ENCODE measurements at regions not wholly inside any gene's neighbourhood (a gene's known extent, or its start where the extent isn't known, plus 50 kb on each side); places are given as distances from the start of the nearest gene placed in this dataset.

DNA sequence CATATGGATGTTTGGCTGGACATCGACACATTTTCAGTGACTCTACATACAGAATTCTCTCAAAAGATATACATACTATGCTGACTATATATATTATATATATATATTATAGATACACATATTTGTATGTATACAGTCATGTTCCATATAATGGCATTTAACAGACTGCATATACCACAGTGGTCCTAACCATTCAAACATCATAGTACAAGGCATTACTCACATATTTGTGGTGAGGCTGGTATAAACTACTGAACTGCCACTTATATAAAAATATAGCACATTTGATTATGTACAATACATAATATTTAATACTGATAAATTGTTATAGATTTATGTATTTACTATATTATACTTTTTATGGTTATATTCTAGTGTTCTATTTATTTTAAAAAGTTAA, 168.5 kb downstream of the IL15 start:
- Histone ChIP-seq H3K4me1 (ENCODE audit: control insufficient read depth, insufficient read depth, low read length) (peaks cover 6% of the 10 kb centered on the region), H3K4me2 (ENCODE audit: low read depth, low read length) (no peak overlapping the region), H3K9me3 (ENCODE audit: control insufficient read depth, insufficient read depth, low read length) (no peaks in the 10 kb centered on the region), H3K18ac (ENCODE audit: low read depth, low read length) (peak overlapping the region; percentile 18; the same call in 1 of the 2 replicates), H3K9me1 (ENCODE audit: insufficient read depth, low read length) (no peaks in the 10 kb centered on the region), H4K8ac (ENCODE audit: low read depth in 2 of 2, low read length in 2 of 2) (no peak overlapping the region), H3K27ac (ENCODE audit: insufficient read depth, low read length) (no peak overlapping the region), H3K27me3 (ENCODE audit: control insufficient read depth, insufficient read depth, low read length) (no peaks in the 10 kb centered on the region), H2AK9ac (replicated peaks; ENCODE audit: low read depth, low read length, poor library complexity) (no peak overlapping the region), H2BK15ac (ENCODE audit: low read depth, low read length) (no peak overlapping the region), H2AK5ac (ENCODE audit: low read depth, low read length) (no peak overlapping the region), H4K91ac (ENCODE audit: insufficient read depth, low read depth, low read length) (no peak overlapping the region), H2BK5ac (ENCODE audit: low read depth, low read length, poor library complexity, severe bottlenecking) (no peak overlapping the region), H2BK20ac (ENCODE audit: low read depth, low read length) (no peak overlapping the region), H3K36me3 (ENCODE audit: control insufficient read depth, insufficient read depth, low read length) (no peaks in the 10 kb centered on the region), H3K79me1 (ENCODE audit: low read depth in 1 of 2, low read length in 2 of 2) (no peaks in the 10 kb centered on the region), H2AFZ (replicated peaks; ENCODE audit: low read length, poor library complexity) (no peak overlapping the region), H4K5ac (ENCODE audit: low read depth, low read length) (no peak overlapping the region), H3K56ac (ENCODE audit: extremely low read depth, insufficient read depth, low read length) (no peak overlapping the region), H4K20me1 (ENCODE audit: insufficient read depth, low read length) (no peaks in the 10 kb centered on the region), H3K4me3 (ENCODE audit: insufficient read depth, low read depth, low read length) (no peak overlapping the region), H3K23ac (ENCODE audit: low read depth, low read length) (no peak overlapping the region), H3K9ac (ENCODE audit: low read depth, low read length) (no peak overlapping the region), H3K4ac (ENCODE audit: low read depth, low read length) (no peak overlapping the region), H3K14ac (replicated peaks; ENCODE audit: low read depth, low read length) (no peak overlapping the region), H2BK120ac (ENCODE audit: low read depth, low read length) (no peak overlapping the region)
- intact Hi-C loops (cut with micrococcal nuclease) (loop anchor here (10.0 kb wide), 1 partner anchor 460 kb away; no protein-coding TSS in a partner anchor), in situ Hi-C loops (cut with MboI; ENCODE audit: low sequenced_read_pairs) (no loop called here), dilution Hi-C loops (cut with HindIII; ENCODE audit: low sequenced_read_pairs, unreplicated experiment) (no loop called here)
- ChIA-PET CTCF (no interaction called here), POLR2A (ENCODE audit: unreplicated experiment) (interaction anchor here (0.7 kb wide), 1 partner anchor 38 kb away, joined by 3 read pairs; no protein-coding TSS in a partner anchor)
- no TSS peak for BruUV-seq (replicated peaks)
- TF ChIP-seq NFE2L2 (IDR thresholded peaks at IDR 0.05; ENCODE audit: low read depth, low read length) (no peak), FOS (IDR thresholded peaks at IDR 0.05; ENCODE audit: low read depth, low read length) (no peak), MAFK (IDR thresholded peaks at IDR 0.05; ENCODE audit: low read depth, low read length) (no peak), CEBPB (IDR thresholded peaks at IDR 0.05; ENCODE audit: low read depth, low read length) (no peak), POLR2A (IDR thresholded peaks at IDR 0.05; ENCODE audit: low read depth, low read length) (no peak), CHD1 (IDR thresholded peaks at IDR 0.05; ENCODE audit: low read depth, low read length) (no peak), RCOR1 (IDR thresholded peaks at IDR 0.05; ENCODE audit: insufficient replicate concordance, low read length) (no peak), BHLHE40 (IDR thresholded peaks at IDR 0.05; ENCODE audit: low read depth, low read length) (no peak), MAZ (IDR thresholded peaks at IDR 0.05; ENCODE audit: borderline replicate concordance, low read depth, low read length) (no peak), RAD21 (IDR thresholded peaks at IDR 0.05; ENCODE audit: low read length) (no peak), SMC3 (IDR thresholded peaks at IDR 0.05; ENCODE audit: low read depth, low read length) (no peak), RFX5 (IDR thresholded peaks at IDR 0.05; ENCODE audit: low read depth, low read length) (no peak)
- TF ChIP-seq, protein P1, sequence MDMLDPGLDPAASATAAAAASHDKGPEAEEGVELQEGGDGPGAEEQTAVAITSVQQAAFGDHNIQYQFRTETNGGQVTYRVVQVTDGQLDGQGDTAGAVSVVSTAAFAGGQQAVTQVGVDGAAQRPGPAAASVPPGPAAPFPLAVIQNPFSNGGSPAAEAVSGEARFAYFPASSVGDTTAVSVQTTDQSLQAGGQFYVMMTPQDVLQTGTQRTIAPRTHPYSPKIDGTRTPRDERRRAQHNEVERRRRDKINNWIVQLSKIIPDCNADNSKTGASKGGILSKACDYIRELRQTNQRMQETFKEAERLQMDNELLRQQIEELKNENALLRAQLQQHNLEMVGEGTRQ (IDR thresholded peaks at IDR 0.05; ENCODE audit: low read depth, low read length): no peak
- TF ChIP-seq, protein P2, sequence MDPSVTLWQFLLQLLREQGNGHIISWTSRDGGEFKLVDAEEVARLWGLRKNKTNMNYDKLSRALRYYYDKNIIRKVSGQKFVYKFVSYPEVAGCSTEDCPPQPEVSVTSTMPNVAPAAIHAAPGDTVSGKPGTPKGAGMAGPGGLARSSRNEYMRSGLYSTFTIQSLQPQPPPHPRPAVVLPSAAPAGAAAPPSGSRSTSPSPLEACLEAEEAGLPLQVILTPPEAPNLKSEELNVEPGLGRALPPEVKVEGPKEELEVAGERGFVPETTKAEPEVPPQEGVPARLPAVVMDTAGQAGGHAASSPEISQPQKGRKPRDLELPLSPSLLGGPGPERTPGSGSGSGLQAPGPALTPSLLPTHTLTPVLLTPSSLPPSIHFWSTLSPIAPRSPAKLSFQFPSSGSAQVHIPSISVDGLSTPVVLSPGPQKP (IDR thresholded peaks at IDR 0.05; ENCODE audit: borderline replicate concordance, low read depth, low read length): no peak
- TF ChIP-seq, protein P3, sequence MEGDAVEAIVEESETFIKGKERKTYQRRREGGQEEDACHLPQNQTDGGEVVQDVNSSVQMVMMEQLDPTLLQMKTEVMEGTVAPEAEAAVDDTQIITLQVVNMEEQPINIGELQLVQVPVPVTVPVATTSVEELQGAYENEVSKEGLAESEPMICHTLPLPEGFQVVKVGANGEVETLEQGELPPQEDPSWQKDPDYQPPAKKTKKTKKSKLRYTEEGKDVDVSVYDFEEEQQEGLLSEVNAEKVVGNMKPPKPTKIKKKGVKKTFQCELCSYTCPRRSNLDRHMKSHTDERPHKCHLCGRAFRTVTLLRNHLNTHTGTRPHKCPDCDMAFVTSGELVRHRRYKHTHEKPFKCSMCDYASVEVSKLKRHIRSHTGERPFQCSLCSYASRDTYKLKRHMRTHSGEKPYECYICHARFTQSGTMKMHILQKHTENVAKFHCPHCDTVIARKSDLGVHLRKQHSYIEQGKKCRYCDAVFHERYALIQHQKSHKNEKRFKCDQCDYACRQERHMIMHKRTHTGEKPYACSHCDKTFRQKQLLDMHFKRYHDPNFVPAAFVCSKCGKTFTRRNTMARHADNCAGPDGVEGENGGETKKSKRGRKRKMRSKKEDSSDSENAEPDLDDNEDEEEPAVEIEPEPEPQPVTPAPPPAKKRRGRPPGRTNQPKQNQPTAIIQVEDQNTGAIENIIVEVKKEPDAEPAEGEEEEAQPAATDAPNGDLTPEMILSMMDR (conservative IDR thresholded peaks at IDR 0.05; ENCODE audit: low read depth, low read length): no peak
- DNase-seq (no peak), ATAC-seq (ENCODE audit: low read depth) (no peak)
- no CpG with 5 or more reads among the region's 1 CpG for WGBS, 2 experiments (ENCODE audit: extremely low coverage in 2 of 2, insufficient read length in 1 of 2)

All from IMR-90 (cell line).